Stimulated activated naive CD8-positive, alpha-beta T cell treated with anti-CD3 and anti-CD28 coated beads, Interleukin-15, amount 100 ng/mL, for 72 hours (primary cell): ENCODE measurements at regions not wholly inside any gene's neighbourhood (a gene's known extent, or its start where the extent isn't known, plus 50 kb on each side); places are given as distances from the start of the nearest gene placed in this dataset.
"Not testable (repeated sequence)": the region's sequence is repeated elsewhere in the genome, so short reads cannot be mapped to it uniquely, and the experiment has no call there.

Source experiments
- ATAC-seq: fragments of 150-1000 bp; cut with Tn5 transposase; 2 replicates; pipeline ENCODE4 v1.10.0; 2021; ENCODE audit warnings: mild to moderate bottlenecking, moderate library complexity
- DNase-seq, 2 donors: peaks; one replicate each; pipeline ENCODE4 v3.0.0; 2021 to 2022
- H3K27ac Mint-ChIP-seq, 2 donors: one replicate each; pipeline ENCODE4 v1.8.0; 2022; ENCODE audit warnings: mild to moderate bottlenecking in 2 of 2, mixed read lengths in 2 of 2, moderate library complexity in 2 of 2
- H3K27me3 Mint-ChIP-seq: one replicate; pipeline ENCODE4 v1.8.0; 2022; ENCODE audit warnings: mixed read lengths
- H3K4me1 Mint-ChIP-seq: one replicate; pipeline ENCODE4 v1.8.0; 2022; ENCODE audit warnings: mild to moderate bottlenecking, mixed read lengths
- H3K4me3 Mint-ChIP-seq, 2 donors: one replicate each; pipeline ENCODE4 v1.8.0; 2022; ENCODE audit warnings: mild to moderate bottlenecking in 2 of 2, mixed read lengths in 2 of 2, moderate library complexity in 1 of 2
- H3K9me3 Mint-ChIP-seq, 2 donors: one replicate each; pipeline ENCODE4 v1.8.0; 2022; ENCODE audit warnings: mixed read lengths in 2 of 2

GRCh38 chr7:24383055-24383454 is 99.1 kb downstream of the NPY start:
- no peaks in the 10 kb centered on the region for H3K9me3 Mint-ChIP-seq
- peaks cover 10% of the 10 kb centered on the region for H3K27me3 Mint-ChIP-seq
- H3K4me1 Mint-ChIP-seq = no peaks in the 10 kb centered on the region
- DNase-seq (no peak), ATAC-seq (no peak)
- no peak overlapping the region for H3K4me3 Mint-ChIP-seq
- no peak overlapping the region for H3K27ac Mint-ChIP-seq

GRCh38 chr7:24384362-24385030 is 100.5 kb downstream of the NPY start:
- ATAC-seq (peak; percentile 43), DNase-seq (no peak)
- no peaks in the 10 kb centered on the region for H3K9me3 Mint-ChIP-seq
- no peak overlapping the region for H3K27ac Mint-ChIP-seq
- H3K27me3 Mint-ChIP-seq = peaks cover 10% of the 10 kb centered on the region
- no peak overlapping the region for H3K4me3 Mint-ChIP-seq
- no peaks in the 10 kb centered on the region for H3K4me1 Mint-ChIP-seq

DNA sequence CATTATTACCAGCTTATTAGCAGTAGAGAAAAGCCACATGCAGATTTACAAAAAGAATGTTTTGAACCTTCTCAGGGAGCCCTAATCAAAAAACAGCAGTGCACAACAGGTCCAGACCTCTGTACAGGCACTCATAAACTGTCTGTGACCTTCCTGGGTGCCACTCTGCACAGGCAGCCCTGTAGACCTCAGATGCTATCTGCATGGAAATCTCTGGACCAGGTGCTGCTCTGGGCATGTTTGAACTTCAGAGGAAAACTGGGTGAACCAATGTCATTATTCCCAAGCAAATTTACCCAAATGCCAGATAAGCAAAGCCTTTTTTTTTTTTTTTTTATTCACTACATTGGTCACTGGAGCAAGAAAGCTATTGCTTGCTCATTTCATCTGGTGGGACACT is 104.2 kb downstream of the NPY start:
- no peak for ATAC-seq
- Mint-ChIP-seq H3K27ac (no peak overlapping the region), H3K9me3 (no peaks in the 10 kb centered on the region), H3K4me3 (no peak overlapping the region), H3K27me3 (no peaks in the 10 kb centered on the region), H3K4me1 (no peaks in the 10 kb centered on the region)
- DNase-seq = no peak

DNA sequence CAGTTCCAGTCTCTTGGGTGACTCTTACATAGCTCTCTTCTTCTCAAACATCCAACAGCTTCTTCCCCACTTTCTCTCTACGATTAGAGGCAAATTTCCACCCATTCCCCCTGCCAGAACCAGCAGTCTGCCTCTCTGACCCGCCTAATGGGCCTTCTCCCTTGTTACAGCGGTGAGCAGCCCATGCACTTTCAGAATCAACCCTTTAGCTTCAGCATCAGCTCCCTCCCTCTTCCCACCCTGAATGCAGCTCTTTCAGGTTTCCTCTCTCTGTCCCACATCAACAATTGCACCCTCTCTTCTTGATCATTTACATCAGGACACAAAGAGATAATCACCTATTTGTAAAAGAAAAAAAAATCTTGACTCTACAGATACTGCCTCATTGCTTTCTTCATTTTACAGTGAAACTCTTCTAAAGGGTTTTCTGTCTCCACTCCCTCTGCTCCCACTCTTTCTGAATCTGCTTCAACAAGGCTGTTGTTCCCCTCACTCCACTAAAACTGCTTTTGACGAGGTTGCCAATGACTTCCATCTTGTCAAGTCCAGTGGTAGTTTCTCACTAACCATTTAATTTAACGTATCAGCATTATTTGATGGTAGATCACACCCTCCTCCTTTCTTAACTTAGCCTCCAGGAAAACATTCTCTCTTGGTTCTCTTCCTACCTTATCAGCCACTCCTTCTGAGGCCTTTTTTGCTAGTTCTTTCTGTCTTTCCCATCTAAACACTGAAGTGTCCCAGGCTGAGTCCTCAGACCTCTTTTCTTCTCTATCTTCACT is 106.6 kb downstream of the NPY start:
- H3K4me1 Mint-ChIP-seq = no peaks in the 10 kb centered on the region
- no peak overlapping the region for H3K27ac Mint-ChIP-seq
- no peaks in the 10 kb centered on the region for H3K27me3 Mint-ChIP-seq
- no peaks in the 10 kb centered on the region for H3K9me3 Mint-ChIP-seq
- H3K4me3 Mint-ChIP-seq = no peak overlapping the region
- DNase-seq = no peak
- no peak for ATAC-seq

GRCh38 chr7:24392774-24393173 is 108.8 kb downstream of the NPY start:
- ATAC-seq (no peak), DNase-seq (no peak)
- H3K27ac Mint-ChIP-seq = no peak overlapping the region
- H3K27me3 Mint-ChIP-seq = no peaks in the 10 kb centered on the region
- no peaks in the 10 kb centered on the region for H3K4me1 Mint-ChIP-seq
- no peaks in the 10 kb centered on the region for H3K9me3 Mint-ChIP-seq
- no peak overlapping the region for H3K4me3 Mint-ChIP-seq

DNA sequence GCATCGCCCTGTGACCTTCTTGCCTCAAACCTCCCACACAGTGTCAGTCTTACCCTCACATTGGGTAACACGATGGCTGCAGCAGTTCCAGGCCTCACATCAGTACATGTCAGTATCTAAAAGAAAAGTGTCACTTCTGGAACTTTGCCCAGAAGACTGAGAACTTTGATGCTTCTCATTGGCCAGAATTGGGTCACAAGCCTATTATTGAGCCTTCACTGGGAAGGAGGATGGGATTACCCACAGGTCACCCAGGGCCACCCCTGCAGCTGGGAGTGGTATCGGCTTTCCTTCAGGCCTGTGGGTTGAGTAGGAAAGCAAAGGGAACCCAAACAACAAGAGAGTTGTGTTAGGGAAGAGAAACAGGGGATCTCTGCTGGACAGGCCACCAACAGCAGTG is 111.5 kb downstream of the NPY start:
- DNase-seq = no peak
- no peak for ATAC-seq
- Mint-ChIP-seq H3K4me3 (no peak overlapping the region), H3K27me3 (no peaks in the 10 kb centered on the region), H3K27ac (no peak overlapping the region), H3K4me1 (no peaks in the 10 kb centered on the region), H3K9me3 (no peaks in the 10 kb centered on the region)

DNA sequence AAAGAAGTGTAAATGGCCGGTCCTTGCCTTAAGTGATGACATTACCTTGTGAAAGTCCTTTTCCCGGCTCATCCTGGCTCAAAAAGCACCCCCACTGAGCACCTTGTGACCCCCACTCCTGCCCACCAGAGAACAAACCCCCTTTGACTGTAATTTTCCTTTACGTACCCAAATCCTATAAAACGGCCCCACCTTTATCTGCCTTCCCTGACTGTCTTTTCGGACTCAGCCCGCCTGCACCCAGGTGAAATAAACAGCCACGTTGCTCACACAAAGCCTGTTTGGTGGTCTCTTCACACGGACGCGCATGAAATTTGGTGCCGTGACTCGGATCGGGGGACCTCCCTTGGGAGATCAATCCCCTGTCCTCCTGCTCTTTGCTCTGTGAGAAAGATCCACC is 112.4 kb downstream of the NPY start:
- not testable (repeated sequence) for ATAC-seq, H3K9me3 Mint-ChIP-seq, H3K4me1 Mint-ChIP-seq, H3K4me3 Mint-ChIP-seq, DNase-seq, H3K27me3 Mint-ChIP-seq
- H3K27ac Mint-ChIP-seq = peak overlapping the region in 1 of 2 donors; percentile 43

DNA sequence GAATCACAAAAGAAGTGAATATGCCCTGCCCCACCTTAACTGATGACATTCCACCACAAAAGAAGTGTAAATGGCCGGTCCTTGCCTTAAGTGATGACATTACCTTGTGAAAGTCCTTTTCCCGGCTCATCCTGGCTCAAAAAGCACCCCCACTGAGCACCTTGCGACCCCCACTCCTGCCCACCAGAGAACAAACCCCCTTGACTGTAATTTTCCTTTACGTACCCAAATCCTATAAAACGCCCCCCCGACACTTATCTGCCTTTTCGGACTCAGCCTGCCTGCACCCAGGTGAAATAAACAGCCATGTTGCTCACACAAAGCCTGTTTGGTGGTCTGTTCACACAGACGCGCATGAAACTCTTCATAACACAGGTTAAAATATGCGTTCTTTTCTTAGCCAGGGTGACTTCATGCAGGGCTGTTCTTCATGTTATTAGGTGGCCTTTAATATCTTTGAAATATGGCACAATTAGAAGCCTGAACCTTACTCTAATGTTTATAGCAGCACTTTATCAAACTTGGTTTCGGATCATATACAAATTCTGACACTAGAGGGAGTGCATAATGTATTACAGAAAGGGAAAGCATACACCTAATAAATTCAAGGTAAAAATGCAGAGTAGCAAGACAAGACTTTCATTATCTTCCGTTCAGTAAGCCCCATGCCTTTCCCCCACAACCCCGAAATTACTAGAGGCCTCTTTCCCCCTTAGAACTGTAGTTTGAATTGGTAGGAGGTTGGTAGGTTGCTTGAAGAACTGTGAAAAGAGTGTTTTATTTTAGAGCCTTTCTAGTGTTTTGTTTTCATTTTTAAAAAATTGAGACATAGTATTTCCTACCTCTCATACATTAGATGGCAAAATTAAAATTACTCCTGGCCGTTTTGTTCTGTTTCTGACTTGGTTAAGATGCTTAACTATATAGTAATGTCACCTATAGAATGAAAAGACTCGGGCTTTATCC is 117.9 kb downstream of the NPY start:
- peaks cover 8% of the 10 kb centered on the region for H3K4me1 Mint-ChIP-seq

DNA sequence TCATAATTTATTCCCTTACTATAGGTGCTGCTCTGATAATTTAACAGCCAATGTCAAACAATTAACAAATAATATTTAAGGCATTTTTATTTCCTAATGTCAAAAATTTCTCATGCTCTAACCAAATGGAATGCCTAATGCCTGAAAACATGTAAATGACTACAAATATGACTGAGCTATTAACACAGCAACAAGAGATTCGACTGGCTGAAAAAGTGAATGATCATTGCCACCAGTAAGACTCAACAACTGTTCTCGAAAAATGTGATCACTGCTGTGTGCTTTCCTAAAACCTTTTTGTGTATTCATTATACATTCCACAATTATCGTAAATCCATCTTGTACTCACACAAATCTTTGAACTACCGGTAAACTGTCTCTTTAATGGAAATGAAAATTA is 118.7 kb downstream of the NPY start:
- Mint-ChIP-seq H3K4me1 (peaks cover 8% of the 10 kb centered on the region), H3K9me3 (no peaks in the 10 kb centered on the region), H3K27me3 (no peaks in the 10 kb centered on the region), H3K4me3 (no peak overlapping the region), H3K27ac (no peak overlapping the region)
- ATAC-seq (no peak), DNase-seq (no peak)

More for the DNA sequence above, 117.9 kb downstream of the NPY start:
- Mint-ChIP-seq H3K4me3 (no peak overlapping the region), H3K9me3 (no peaks in the 10 kb centered on the region), H3K27ac (no peak overlapping the region), H3K27me3 (no peaks in the 10 kb centered on the region)
- DNase-seq (no peak), ATAC-seq (no peak)

GRCh38 chr7:24403557-24403956 is 119.6 kb downstream of the NPY start:
- Mint-ChIP-seq H3K27me3 (no peaks in the 10 kb centered on the region), H3K4me1 (peaks cover 8% of the 10 kb centered on the region), H3K9me3 (no peaks in the 10 kb centered on the region), H3K27ac (peak overlapping the region in 1 of 2 donors; percentile 2), H3K4me3 (no peak overlapping the region)
- ATAC-seq = no peak
- no peak for DNase-seq

DNA sequence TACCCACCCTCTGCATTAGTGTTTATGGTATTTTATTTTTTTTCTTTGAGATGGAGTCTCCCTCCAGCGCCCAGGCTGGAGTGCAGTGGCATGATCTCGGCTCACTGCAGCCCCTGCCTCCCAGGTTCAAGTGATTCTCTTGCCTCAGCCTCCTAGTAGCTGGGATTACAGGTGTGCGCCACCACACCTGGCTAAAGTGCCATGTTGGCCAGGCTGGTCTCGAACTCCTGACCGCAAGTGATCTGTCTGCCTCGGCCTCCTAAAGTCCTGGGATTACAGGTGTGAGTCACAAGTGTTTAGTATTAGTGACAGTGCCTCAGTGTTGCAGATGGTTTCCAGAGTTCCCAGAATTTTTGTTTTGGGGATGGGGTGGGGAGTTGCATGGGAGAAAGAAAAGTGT is 120.3 kb downstream of the NPY start:
- no peaks in the 10 kb centered on the region for H3K9me3 Mint-ChIP-seq
- DNase-seq (no peak), ATAC-seq (no peak)
- H3K4me3 Mint-ChIP-seq = no peak overlapping the region
- no peaks in the 10 kb centered on the region for H3K27me3 Mint-ChIP-seq
- H3K4me1 Mint-ChIP-seq = peaks cover 8% of the 10 kb centered on the region
- H3K27ac Mint-ChIP-seq = no peak overlapping the region

DNA sequence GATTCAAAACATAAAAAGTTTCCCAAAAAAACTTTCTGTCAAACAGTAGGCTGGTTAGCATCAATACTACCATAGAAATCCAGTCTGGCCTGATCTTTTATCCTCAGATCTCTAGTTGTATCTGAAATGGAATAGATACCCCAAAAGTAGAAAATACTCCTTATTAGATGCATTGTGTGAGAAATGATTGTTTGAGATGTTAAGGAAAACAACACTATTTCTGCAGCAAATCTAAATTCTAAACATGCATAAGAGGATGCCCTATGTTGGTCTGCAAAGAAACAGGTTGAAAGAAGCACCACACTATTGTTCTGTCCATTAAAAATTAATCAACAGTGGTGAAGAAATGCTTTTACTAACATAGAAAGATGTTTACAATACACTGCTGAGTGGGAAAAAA is 121.0 kb downstream of the NPY start:
- H3K27me3 Mint-ChIP-seq = no peaks in the 10 kb centered on the region
- DNase-seq = no peak
- H3K9me3 Mint-ChIP-seq = no peaks in the 10 kb centered on the region
- no peak for ATAC-seq
- H3K4me1 Mint-ChIP-seq = peaks cover 8% of the 10 kb centered on the region
- no peak overlapping the region for H3K27ac Mint-ChIP-seq
- no peak overlapping the region for H3K4me3 Mint-ChIP-seq

DNA sequence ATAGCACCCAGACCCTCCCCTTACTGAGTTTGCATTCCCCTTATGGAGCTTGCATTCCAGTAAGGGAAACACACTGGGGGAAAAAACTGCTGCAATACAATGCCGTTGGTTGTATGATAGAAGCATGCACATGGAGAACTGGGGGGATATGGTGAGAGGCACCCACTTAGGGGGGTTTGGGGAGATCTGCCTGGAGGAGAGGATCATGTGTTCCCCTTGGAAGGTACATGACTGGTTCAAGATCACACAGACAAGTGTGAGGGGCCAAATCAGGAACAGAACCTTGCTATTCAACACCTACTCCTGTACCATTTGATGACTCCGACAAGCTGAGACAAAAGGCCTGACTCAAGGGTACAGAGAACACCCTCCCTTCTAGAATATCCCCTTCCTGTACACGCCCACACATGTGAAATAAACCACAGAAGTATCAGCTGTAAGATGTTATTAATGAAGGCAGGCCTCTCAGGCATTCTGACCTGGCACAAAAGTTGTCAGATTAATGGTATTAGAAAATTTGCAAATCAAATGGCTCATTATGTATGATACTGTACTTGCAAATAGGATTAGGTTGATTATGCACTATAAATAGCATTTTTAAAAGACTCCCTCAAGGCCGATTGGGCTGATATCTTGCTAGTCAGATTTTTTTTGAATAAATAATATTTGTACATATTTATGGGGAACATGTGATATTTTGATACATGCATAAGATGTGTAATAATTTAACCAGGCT is 122.2 kb downstream of the NPY start:
- Mint-ChIP-seq H3K27me3 (no peaks in the 10 kb centered on the region), H3K4me1 (peaks cover 8% of the 10 kb centered on the region), H3K4me3 (no peak overlapping the region), H3K9me3 (no peaks in the 10 kb centered on the region), H3K27ac (no peak overlapping the region)
- ATAC-seq (peak; percentile 83), DNase-seq (no peak)

DNA sequence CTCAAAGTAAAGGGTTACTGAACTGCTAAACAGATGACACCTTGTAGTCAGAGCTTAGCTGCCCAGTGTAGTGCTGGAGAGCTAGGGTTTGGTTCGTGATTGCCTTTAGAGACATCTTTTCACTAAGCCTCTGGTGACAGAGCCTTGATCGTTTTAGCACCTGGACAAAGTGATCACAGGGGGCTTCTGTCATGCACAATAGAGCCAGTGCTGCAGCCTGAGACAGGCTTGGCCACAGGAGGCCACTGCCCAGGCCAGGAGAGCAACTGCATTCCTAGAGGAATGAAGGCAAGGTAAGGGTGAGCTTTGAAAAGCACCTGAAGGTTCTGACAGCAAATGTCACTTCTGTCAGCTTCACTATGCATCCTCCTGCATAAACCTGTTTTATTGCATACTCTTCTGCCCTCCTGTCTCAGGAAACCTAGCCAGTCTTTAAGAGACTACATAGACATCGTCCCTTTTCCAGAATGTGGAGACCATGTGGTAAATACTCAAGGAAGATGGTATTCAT is 122.9 kb downstream of the NPY start:
- Mint-ChIP-seq H3K9me3 (no peaks in the 10 kb centered on the region), H3K4me1 (peaks cover 8% of the 10 kb centered on the region), H3K27ac (no peak overlapping the region), H3K4me3 (no peak overlapping the region), H3K27me3 (no peaks in the 10 kb centered on the region)
- no peak for DNase-seq
- ATAC-seq = no peak

DNA sequence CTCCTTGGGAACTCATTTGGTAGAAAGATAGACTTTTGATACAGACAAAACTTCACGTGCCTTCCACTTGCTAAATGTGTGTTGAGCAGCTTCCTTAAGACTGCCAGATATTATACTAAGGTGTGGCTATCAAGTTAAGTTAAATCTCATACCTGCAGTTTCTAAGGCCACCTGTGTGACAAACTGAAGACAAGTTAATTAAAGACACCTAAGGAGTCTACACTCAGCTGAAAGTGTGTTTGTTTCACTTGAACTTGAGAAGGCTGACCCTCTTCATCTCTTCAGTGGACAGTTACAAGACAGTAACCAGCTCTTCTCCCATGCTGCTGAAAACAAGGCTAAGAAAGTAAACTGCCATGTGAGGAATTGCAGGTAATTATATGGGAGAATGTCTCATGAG is 124.0 kb downstream of the NPY start:
- H3K27me3 Mint-ChIP-seq = no peaks in the 10 kb centered on the region
- DNase-seq (no peak), ATAC-seq (no peak)
- no peak overlapping the region for H3K27ac Mint-ChIP-seq
- no peaks in the 10 kb centered on the region for H3K9me3 Mint-ChIP-seq
- H3K4me1 Mint-ChIP-seq = peaks cover 8% of the 10 kb centered on the region
- no peak overlapping the region for H3K4me3 Mint-ChIP-seq
